AG04449 (cell line): ENCODE measurements at regions not wholly inside any gene's neighbourhood (a gene's known extent, or its start where the extent isn't known, plus 50 kb on each side); places are given as distances from the start of the nearest gene placed in this dataset.

Experiments used
- CTCF ChIA-PET: fragments of 350-600 bp; formaldehyde crosslinking; extraction: SDS; loops from one replicate; lab custom pipeline; 2021; ENCODE audit warnings: antibody characterized with exemption; lab: Yijun Ruan, JAX
- POLR2A ChIA-PET: fragments of 400-600, 350-600 bp; formaldehyde crosslinking; extraction: SDS; loops from one replicate; lab custom pipeline; 2020; ENCODE audit warnings: antibody characterized with exemption, inconsistent platforms; lab: Yijun Ruan, JAX
- DNase-seq: peaks from one replicate; pipeline ENCODE4 v3.0.0-alpha.2; 2010; ENCODE audit warnings: low read depth, low spot score
- H3K4me3 ChIP-seq: 2 replicates; pipeline ENCODE4 v1.5.1; 2011; ENCODE audit warnings: low read depth, mild to moderate bottlenecking, control low read depth, low read length
- TF ChIP-seq, protein P1 (sequence below): IDR thresholded peaks from one replicate; pipeline ENCODE4 v1.5.1; 2011; ENCODE audit warnings: mild to moderate bottlenecking, moderate library complexity, low read length, control low read depth, inconsistent platforms; ENCODE audit not compliant: insufficient read depth; ENCODE audit errors: missing control alignments

DNA sequence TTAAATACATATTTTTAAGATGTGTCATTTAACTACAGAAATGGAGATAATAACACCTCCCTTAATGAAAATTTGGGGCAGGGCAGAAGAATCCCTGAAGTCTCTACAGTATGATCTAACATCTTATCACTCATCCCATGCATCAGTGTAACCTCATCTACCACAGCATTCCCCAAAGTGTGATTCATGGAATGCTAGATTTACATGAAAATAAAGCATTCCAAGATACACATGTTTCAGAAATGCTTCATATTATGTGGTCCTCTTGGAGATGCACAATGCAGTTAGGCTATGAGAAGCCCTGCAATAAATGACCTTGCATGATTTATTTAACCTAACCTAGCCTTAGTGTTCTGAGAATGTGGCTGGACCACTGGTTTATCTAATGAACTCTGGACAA lies 166.9 kb upstream of the SYT6 start:
- ChIA-PET CTCF (interaction anchor here (1.1 to 2.7 kb wide), 2 partner anchors 8 to 26 kb away, joined by 4 to 24 read pairs; no protein-coding TSS in a partner anchor), POLR2A (no interaction called here)
- H3K4me3 ChIP-seq: no peak overlapping the region
- TF ChIP-seq, protein P1, sequence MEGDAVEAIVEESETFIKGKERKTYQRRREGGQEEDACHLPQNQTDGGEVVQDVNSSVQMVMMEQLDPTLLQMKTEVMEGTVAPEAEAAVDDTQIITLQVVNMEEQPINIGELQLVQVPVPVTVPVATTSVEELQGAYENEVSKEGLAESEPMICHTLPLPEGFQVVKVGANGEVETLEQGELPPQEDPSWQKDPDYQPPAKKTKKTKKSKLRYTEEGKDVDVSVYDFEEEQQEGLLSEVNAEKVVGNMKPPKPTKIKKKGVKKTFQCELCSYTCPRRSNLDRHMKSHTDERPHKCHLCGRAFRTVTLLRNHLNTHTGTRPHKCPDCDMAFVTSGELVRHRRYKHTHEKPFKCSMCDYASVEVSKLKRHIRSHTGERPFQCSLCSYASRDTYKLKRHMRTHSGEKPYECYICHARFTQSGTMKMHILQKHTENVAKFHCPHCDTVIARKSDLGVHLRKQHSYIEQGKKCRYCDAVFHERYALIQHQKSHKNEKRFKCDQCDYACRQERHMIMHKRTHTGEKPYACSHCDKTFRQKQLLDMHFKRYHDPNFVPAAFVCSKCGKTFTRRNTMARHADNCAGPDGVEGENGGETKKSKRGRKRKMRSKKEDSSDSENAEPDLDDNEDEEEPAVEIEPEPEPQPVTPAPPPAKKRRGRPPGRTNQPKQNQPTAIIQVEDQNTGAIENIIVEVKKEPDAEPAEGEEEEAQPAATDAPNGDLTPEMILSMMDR: no peak
- DNase-seq: peak; percentile 63

DNA sequence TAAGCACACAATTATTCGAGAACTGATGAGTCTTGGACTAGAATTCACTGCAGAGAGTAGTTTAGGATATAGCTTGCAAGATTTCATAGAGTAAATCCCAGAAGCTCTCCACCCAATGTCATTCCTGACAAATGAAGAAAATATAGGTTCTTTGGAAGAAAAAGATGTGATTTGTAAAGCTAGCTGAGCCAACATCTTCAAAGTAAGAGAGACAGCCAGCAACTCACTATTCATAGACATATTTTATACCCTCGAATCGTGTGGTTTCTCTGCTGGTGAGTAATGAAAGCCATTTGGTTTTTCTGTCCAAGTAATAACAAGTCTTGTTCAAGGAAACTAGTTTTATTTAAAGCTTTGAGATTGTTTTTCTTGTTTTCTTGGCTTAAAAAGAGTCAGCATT lies 165.7 kb upstream of the SYT6 start:
- no peak overlapping the region for H3K4me3 ChIP-seq
- CTCF ChIA-PET: interaction anchor here (0.6 to 2.7 kb wide), 7 partner anchors 9 to 484 kb away, joined by 3 to 24 read pairs (median 4); partner anchors contain the start of gene OLFML3
- TF ChIP-seq, protein P1: no peak
- DNase-seq: peak; percentile 38
- POLR2A ChIA-PET: interaction anchor here (0.6 kb wide), 1 partner anchor 172 kb away, joined by 3 read pairs; no protein-coding TSS in a partner anchor

- no peak overlapping the region for H3K4me3 ChIP-seq
- POLR2A ChIA-PET: no interaction called here
- CTCF ChIA-PET: interaction anchor here (0.6 to 2.7 kb wide), 4 partner anchors 27 to 484 kb away, joined by 3 to 24 read pairs (median 3); no protein-coding TSS in a partner anchor
- DNase-seq: no peak
- TF ChIP-seq, protein P1: no peak
These were observed 165.3 kb upstream of the SYT6 start for GRCh38 chr1:114318961-114319360.

DNA sequence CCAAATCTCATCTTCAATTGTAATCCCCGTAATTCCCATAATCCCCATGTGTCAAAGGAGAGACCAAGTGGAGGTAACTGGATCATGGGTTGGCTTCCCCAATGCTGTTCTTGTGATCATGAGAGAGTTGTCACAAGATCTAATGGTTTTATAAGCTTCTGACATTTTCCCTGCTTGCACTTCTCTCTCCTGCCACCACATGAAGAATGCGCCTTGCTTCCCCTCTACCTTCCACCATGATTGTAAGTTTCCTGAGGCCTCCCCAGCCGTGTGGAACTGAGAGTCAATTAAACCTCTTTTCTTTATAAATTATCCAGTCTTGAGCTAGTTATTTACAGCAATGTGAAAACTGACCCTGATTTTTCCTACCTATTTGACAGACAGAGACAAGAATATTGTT lies 162.5 kb upstream of the SYT6 start:
- CTCF ChIA-PET: interaction anchor here (1.4 to 2.7 kb wide), 5 partner anchors 30 to 338 kb away, joined by 3 to 15 read pairs (median 5); partner anchors contain the start of gene OLFML3
- TF ChIP-seq, protein P1: no peak
- no peak overlapping the region for H3K4me3 ChIP-seq
- DNase-seq: no peak
- POLR2A ChIA-PET: no interaction called here

DNA sequence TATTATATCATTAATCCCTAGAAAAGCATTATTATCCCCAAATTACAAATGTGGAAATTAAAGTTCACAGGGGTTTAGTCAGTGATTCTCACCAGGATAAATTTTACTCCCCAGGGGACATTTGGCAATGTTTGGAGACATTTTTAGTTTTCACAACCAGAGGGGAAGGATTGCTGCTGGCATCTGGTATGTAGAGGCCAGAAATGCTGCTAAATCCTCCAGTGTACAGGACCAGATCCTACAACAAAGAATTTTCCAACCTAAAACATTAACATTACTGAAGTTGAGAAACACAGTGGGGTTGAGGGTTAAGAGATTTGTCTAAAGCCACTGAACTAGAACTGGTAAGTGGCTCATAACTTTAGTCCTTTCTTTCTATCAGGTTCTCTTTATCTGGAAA lies 162.0 kb upstream of the SYT6 start:
- no peak overlapping the region for H3K4me3 ChIP-seq
- POLR2A ChIA-PET: no interaction called here
- CTCF ChIA-PET: interaction anchor here (1.4 to 2.7 kb wide), 4 partner anchors 29 to 337 kb away, joined by 3 to 15 read pairs (median 9); partner anchors contain the start of gene OLFML3

GRCh38 chr1:114314576-114314975 lies 160.9 kb upstream of the SYT6 start:
- H3K4me3 ChIP-seq: no peak overlapping the region
- TF ChIP-seq, protein P1: no peak
- CTCF ChIA-PET: interaction anchor here (0.6 to 1.6 kb wide), 2 partner anchors 31 to 336 kb away, joined by 3 to 4 read pairs; no protein-coding TSS in a partner anchor
- POLR2A ChIA-PET: no interaction called here
- DNase-seq: no peak

More for the DNA sequence above, 162.0 kb upstream of the SYT6 start:
- TF ChIP-seq, protein P1: no peak
- DNase-seq: peak; percentile 47
